PC-3 (cell line): ENCODE measurements at regions not wholly inside any gene's neighbourhood (a gene's known extent, or its start where the extent isn't known, plus 50 kb on each side); places are given as distances from the start of the nearest gene placed in this dataset.

ENCODE experiments used
- ATAC-seq: fragments of 200-7000 bp; cut with Tn5 transposase; 2 replicates; pipeline ENCODE4 v1.9.1; 2020; ENCODE audit warnings: mild to moderate bottlenecking, moderate library complexity
- BruUV-seq: library from RNA; stranded (reverse); fragments of 400-500 nt; replicated peaks from 2 replicates; lab custom pipeline; 2021; lab: Mats Ljungman, UMichigan
- CTCF ChIA-PET: fragments of 300-600 bp; sonication (Branson Sonifier 250); formaldehyde crosslinking; loops from one replicate; lab custom pipeline; 2022; ENCODE audit warnings: antibody characterized with exemption; lab: Charles Lee
- POLR2A ChIA-PET: fragments of 300-600 bp; sonication (Branson Sonifier 250); formaldehyde crosslinking; loops from one replicate; lab custom pipeline; 2022; ENCODE audit warnings: antibody characterized with exemption; ENCODE audit not compliant: unreplicated experiment; lab: Charles Lee
- DNase-seq: peaks from one replicate; pipeline ENCODE4 v3.0.0-alpha.2; 2015
- H2AFZ ChIP-seq: fragments of 300-600 bp; sonication (generic); 2 replicates; pipeline ENCODE4 v1.6.0; 2016; ENCODE audit warnings: antibody characterized with exemption, low read length
- H3F3A ChIP-seq: fragments of 300-600 bp; sonication (generic); one replicate; pipeline ENCODE4 v1.6.0; 2017; ENCODE audit warnings: antibody characterized with exemption, low read length, control low read depth, mild to moderate bottlenecking; ENCODE audit not compliant: unreplicated experiment
- H3K27ac ChIP-seq: fragments of 300-600 bp; sonication (generic); 2 replicates; pipeline ENCODE4 v1.5.1; 2016; ENCODE audit warnings: mild to moderate bottlenecking, low read length
- H3K27me3 ChIP-seq: fragments of 300-600 bp; sonication (generic); 2 replicates; pipeline ENCODE4 v1.6.1; 2016; ENCODE audit warnings: low read length, mixed read lengths
- H3K36me3 ChIP-seq: fragments of 300-600 bp; sonication (generic); 2 replicates; pipeline ENCODE4 v1.6.1; 2016; ENCODE audit warnings: low read depth, mixed run types, low read length, mixed read lengths
- H3K4me1 ChIP-seq: fragments of 300-600 bp; sonication (generic); 2 replicates; pipeline ENCODE4 v1.5.1; 2016; ENCODE audit warnings: low read length; ENCODE audit not compliant: insufficient read depth
- H3K4me2 ChIP-seq: fragments of 300-600 bp; sonication (generic); 2 replicates; pipeline ENCODE4 v1.6.0; 2016; ENCODE audit warnings: low read length
- H3K4me3 ChIP-seq: fragments of 300-600 bp; sonication (generic); 2 replicates; pipeline ENCODE4 v1.5.1; 2016; ENCODE audit warnings: mild to moderate bottlenecking, low read length, mixed read lengths
- H3K79me2 ChIP-seq: fragments of 300-600 bp; sonication (generic); 2 replicates; pipeline ENCODE4 v1.6.1; 2017; ENCODE audit warnings: low read length, mixed read lengths
- H3K9ac ChIP-seq: fragments of 300-600 bp; sonication (generic); 2 replicates; pipeline ENCODE4 v1.6.0; 2016; ENCODE audit warnings: mild to moderate bottlenecking, low read length
- H3K9me2 ChIP-seq: fragments of 300-600 bp; sonication (generic); replicated peaks from 2 replicates; pipeline ENCODE4 v1.6.1; 2016; ENCODE audit warnings: mixed run types, low read length, mixed read lengths
- H3K9me3 ChIP-seq: fragments of 300-600 bp; sonication (generic); 2 replicates; pipeline ENCODE4 v1.6.1; 2016; ENCODE audit warnings: low read length, mixed read lengths
- H4K20me1 ChIP-seq: fragments of 300-600 bp; sonication (generic); 2 replicates; pipeline ENCODE4 v1.6.1; 2016; ENCODE audit warnings: low read length, mixed read lengths
- EZH2 ChIP-seq: fragments of 300-600 bp; sonication (generic); IDR thresholded peaks from one replicate; pipeline ENCODE4 v1.6.1; 2017; ENCODE audit warnings: antibody characterized with exemption, mild to moderate bottlenecking, low read length; ENCODE audit not compliant: unreplicated experiment
- EZH2phosphoT487 ChIP-seq: fragments of 300-600 bp; sonication (generic); IDR thresholded peaks from 2 replicates; pipeline ENCODE4 v1.6.1; 2018; ENCODE audit warnings: mild to moderate bottlenecking, antibody characterized with exemption, low read length, borderline replicate concordance
- intact Hi-C: fragments of 100-400 bp; cut with micrococcal nuclease; formaldehyde crosslinking; loops from 2 replicates; pipeline ENCODE4 v1.9.0; 2023
- TF ChIP-seq, protein P1 (sequence below): fragments of 300-600 bp; sonication (generic); conservative IDR thresholded peaks from 2 replicates; pipeline ENCODE4 v1.5.1; 2017; ENCODE audit warnings: antibody characterized with exemption, low read depth, mild to moderate bottlenecking, low read length

GRCh38 chr10:44834131-44834530 is 77.0 kb upstream of the TMEM72 start:
- Histone ChIP-seq H3F3A (no peaks in the 10 kb centered on the region), H2AFZ (no peak overlapping the region), H3K79me2 (no peaks in the 10 kb centered on the region), H4K20me1 (no peaks in the 10 kb centered on the region), H3K27me3 (no peaks in the 10 kb centered on the region), H3K9ac (no peak overlapping the region), H3K4me1 (peaks cover 25% of the 10 kb centered on the region), H3K9me2 (no peaks in the 10 kb centered on the region), H3K27ac (no peak overlapping the region), H3K9me3 (no peaks in the 10 kb centered on the region), H3K36me3 (no peaks in the 10 kb centered on the region), H3K4me2 (no peak overlapping the region), H3K4me3 (no peak overlapping the region)
- CTCF ChIA-PET = no interaction called here
- TF ChIP-seq EZH2 (no peak), EZH2phosphoT487 (no peak)
- TF ChIP-seq, protein P1, sequence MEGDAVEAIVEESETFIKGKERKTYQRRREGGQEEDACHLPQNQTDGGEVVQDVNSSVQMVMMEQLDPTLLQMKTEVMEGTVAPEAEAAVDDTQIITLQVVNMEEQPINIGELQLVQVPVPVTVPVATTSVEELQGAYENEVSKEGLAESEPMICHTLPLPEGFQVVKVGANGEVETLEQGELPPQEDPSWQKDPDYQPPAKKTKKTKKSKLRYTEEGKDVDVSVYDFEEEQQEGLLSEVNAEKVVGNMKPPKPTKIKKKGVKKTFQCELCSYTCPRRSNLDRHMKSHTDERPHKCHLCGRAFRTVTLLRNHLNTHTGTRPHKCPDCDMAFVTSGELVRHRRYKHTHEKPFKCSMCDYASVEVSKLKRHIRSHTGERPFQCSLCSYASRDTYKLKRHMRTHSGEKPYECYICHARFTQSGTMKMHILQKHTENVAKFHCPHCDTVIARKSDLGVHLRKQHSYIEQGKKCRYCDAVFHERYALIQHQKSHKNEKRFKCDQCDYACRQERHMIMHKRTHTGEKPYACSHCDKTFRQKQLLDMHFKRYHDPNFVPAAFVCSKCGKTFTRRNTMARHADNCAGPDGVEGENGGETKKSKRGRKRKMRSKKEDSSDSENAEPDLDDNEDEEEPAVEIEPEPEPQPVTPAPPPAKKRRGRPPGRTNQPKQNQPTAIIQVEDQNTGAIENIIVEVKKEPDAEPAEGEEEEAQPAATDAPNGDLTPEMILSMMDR = no peak
- no peak for DNase-seq
- intact Hi-C loops = loop anchor here (10.0 kb wide), 1 partner anchor 79 kb away; no protein-coding TSS in a partner anchor
- POLR2A ChIA-PET = no interaction called here
- ATAC-seq = no peak
- no TSS peak for BruUV-seq

DNA sequence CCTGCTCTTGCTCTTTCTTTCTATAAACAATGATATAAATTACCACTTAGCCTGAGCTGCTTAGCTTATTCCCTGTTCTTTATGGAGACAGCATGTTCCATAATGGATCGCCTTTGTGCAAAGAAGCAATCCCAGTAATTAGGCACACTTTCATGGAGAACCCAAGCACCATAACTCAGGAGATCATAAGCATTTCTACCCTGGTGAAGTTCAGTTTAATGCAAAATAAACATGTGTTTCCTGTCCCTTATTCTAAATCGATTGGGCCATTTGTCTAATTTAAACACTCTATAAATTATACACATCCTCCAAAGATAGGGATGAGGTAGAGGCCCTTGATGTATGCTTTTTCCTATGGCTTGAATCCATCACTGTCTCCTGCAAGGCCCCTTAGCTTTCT is 75.8 kb upstream of the TMEM72 start:
- no peak overlapping the region for H3K4me2 ChIP-seq
- H3K79me2 ChIP-seq = no peaks in the 10 kb centered on the region
- H3K9ac ChIP-seq = no peak overlapping the region
- no peak overlapping the region for H2AFZ ChIP-seq
- BruUV-seq = no TSS peak
- H3K36me3 ChIP-seq = no peaks in the 10 kb centered on the region
- intact Hi-C loops = loop anchor here (10.0 kb wide), 1 partner anchor 80 kb away; no protein-coding TSS in a partner anchor
- TF ChIP-seq, protein P1 = no peak
- no peak for TF ChIP-seq EZH2
- no peak for TF ChIP-seq EZH2phosphoT487
- H3K4me3 ChIP-seq = no peak overlapping the region
- DNase-seq (no peak), ATAC-seq (no peak)
- no peaks in the 10 kb centered on the region for H3K9me2 ChIP-seq
- H3K4me1 ChIP-seq = peaks cover 23% of the 10 kb centered on the region
- no peak overlapping the region for H3K27ac ChIP-seq
- ChIA-PET POLR2A (no interaction called here), CTCF (no interaction called here)
- no peaks in the 10 kb centered on the region for H3F3A ChIP-seq
- no peaks in the 10 kb centered on the region for H3K27me3 ChIP-seq
- H3K9me3 ChIP-seq = no peaks in the 10 kb centered on the region
- H4K20me1 ChIP-seq = no peaks in the 10 kb centered on the region

GRCh38 chr10:44843484-44843883 is 67.7 kb upstream of the TMEM72 start:
- ChIA-PET CTCF (no interaction called here), POLR2A (no interaction called here)
- Histone ChIP-seq H3K27me3 (no peaks in the 10 kb centered on the region), H3K79me2 (no peaks in the 10 kb centered on the region), H3K9me2 (no peaks in the 10 kb centered on the region), H3K36me3 (no peaks in the 10 kb centered on the region), H3F3A (no peaks in the 10 kb centered on the region), H3K4me2 (no peak overlapping the region), H3K4me3 (no peak overlapping the region), H4K20me1 (no peaks in the 10 kb centered on the region), H3K9me3 (no peaks in the 10 kb centered on the region), H3K9ac (no peak overlapping the region), H3K27ac (no peak overlapping the region), H2AFZ (no peak overlapping the region), H3K4me1 (peaks cover 12% of the 10 kb centered on the region)
- intact Hi-C loops = no loop called here
- DNase-seq (no peak), ATAC-seq (no peak)
- no peak for TF ChIP-seq EZH2phosphoT487
- TF ChIP-seq EZH2 = no peak
- TF ChIP-seq, protein P1 = no peak
- no TSS peak for BruUV-seq
